Large intestine (tissue), 3 donors: ENCODE measurements at regions not wholly inside any gene's neighbourhood (a gene's known extent, or its start where the extent isn't known, plus 50 kb on each side); places are given as distances from the start of the nearest gene placed in this dataset.

ENCODE experiments used
- DNase-seq, 2 donors: peaks; one replicate each; pipeline versions ENCODE4 v3.0.0 to v3.0.0-alpha.2; 2013
- H3K27ac ChIP-seq: one replicate; pipeline ENCODE4 v1.5.1; 2013; ENCODE audit warnings: low read length
- H3K27me3 ChIP-seq: 2 replicates; pipeline ENCODE4 v1.6.1; 2013; ENCODE audit warnings: low read length; ENCODE audit not compliant: control insufficient read depth, insufficient read depth
- H3K36me3 ChIP-seq: 2 replicates; pipeline ENCODE4 v1.6.1; 2013; ENCODE audit warnings: low read length; ENCODE audit not compliant: control insufficient read depth, insufficient read depth
- H3K4me1 ChIP-seq: one replicate; pipeline ENCODE4 v1.6.1; 2013; ENCODE audit warnings: low read length; ENCODE audit not compliant: control insufficient read depth, insufficient read depth
- H3K4me3 ChIP-seq: one replicate; pipeline ENCODE4 v1.5.1; 2013; ENCODE audit warnings: low read length
- H3K9me3 ChIP-seq: one replicate; pipeline ENCODE4 v1.6.1; 2013; ENCODE audit warnings: mild to moderate bottlenecking, low read depth, low read length, moderate library complexity; ENCODE audit not compliant: control insufficient read depth
- WGBS: methylation state at CpG from one replicate; pipeline ENCODE4 v1.1.5; 2013; ENCODE audit warnings: low lambda C conversion rate; ENCODE audit not compliant: insufficient coverage; 5-methylcytosine and 5-hydroxymethylcytosine counted together

DNA sequence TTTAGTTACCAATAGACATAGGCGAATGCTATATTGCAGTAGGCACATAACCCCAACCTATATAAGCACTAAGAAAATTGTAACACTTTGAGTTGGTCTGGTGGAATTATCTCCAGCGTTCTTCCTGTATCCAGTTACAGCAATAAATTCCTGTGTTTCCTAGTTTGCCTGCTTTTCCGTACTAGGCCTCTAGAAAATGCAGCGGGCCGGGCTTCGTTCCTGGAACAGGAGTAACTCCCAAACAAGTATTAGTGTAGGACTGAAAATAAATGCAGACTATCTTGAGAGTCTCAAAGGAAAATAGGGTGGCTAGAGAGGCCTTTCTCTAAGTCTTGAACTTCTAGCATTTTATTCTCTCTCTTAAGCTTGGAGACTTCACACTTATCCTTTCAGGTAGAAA is 159.8 kb downstream of the OR13H1 start:
- Histone ChIP-seq H3K4me1 (no peaks in the 10 kb centered on the region), H3K27ac (no peak overlapping the region), H3K36me3 (no peaks in the 10 kb centered on the region), H3K27me3 (no peaks in the 10 kb centered on the region), H3K9me3 (no peaks in the 10 kb centered on the region), H3K4me3 (no peak overlapping the region)
- no CpG with 5 or more reads among the region's 6 CpGs for WGBS
- DNase-seq = no peak

DNA sequence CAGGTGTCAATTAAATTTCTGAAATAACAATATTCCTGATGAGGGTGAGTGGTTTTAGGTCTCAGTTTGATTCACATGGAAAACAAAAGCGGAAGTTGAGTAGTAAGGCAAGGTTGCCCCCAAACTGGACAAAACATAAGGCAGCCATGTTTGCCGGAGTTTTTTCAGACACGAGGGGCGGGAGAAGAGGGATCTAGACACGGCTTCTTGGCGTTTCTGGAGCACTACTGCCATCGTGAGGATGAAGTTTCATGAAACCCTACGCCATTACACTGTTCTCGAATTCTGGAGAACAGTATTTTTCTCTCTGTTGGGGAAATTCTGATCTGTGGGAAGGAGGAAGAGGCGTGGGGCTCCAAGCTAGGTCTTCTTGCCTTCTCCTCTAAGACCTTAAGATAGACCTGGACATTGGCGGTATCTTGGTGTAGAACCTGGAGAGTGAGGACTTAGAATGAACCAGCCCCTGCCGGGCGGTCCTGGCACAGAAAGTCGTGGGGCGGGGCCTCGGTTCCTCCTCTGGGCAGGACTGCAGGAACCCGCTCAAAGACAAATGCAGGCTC is 160.3 kb downstream of the OR13H1 start:
- DNase-seq = peak in 1 of 2 donors; percentile 85
- no peak overlapping the region for H3K4me3 ChIP-seq

DNA sequence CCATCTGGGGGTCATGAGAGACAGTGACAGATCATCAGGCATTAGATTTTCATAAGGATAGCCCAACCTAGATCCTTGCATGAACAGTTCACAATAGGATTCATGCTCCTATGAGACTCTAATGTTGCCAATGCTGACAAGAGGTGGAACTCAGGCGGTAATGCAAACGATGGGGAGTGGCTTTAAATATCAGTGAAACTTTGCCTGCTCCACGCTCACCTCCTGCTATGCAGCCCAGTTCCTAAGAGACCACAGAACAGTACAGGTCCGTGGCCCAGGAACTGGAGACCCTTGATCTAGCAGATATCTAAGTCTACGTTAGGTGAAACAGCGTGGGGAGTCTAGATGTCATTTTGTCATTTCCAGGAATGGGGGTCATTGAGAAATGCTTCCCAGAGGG is 165.7 kb downstream of the OR13H1 start:
- Histone ChIP-seq H3K36me3 (no peaks in the 10 kb centered on the region), H3K4me3 (no peak overlapping the region), H3K27ac (no peak overlapping the region), H3K27me3 (no peaks in the 10 kb centered on the region), H3K9me3 (no peaks in the 10 kb centered on the region), H3K4me1 (no peaks in the 10 kb centered on the region)
- no peak for DNase-seq
- whole genome bisulfite sequencing = no CpG with 5 or more reads among the region's 6 CpGs

More for the DNA sequence above, 160.3 kb downstream of the OR13H1 start:
- H3K4me1 ChIP-seq = no peaks in the 10 kb centered on the region
- H3K9me3 ChIP-seq = no peaks in the 10 kb centered on the region
- H3K27me3 ChIP-seq = no peaks in the 10 kb centered on the region
- WGBS = no CpG with 5 or more reads among the region's 17 CpGs
- no peak overlapping the region for H3K27ac ChIP-seq
- no peaks in the 10 kb centered on the region for H3K36me3 ChIP-seq

DNA sequence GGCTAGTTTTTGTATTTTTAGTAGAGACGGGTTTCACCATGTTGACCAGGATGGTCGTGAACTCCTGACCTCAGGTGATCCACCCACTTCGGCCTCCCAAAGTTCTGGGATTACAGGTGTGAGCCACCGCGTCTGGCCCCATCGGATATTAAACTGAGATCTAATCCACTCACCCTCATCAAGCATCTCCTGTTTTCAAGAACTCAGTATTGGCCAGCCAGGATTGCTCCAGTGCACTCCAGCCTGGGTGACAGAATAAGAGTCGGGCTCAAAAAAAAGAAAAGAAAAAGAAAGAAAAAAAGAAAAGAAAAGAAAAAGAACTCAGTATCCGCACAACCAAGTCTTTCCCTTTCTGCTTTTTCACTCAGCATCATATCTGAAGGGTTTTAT is 167.6 kb downstream of the OR13H1 start:
- DNase-seq = no peak
- H3K4me1 ChIP-seq = no peaks in the 10 kb centered on the region
- no peaks in the 10 kb centered on the region for H3K36me3 ChIP-seq
- WGBS = 100% methylated on average over 1 of the region's 8 CpGs
- H3K4me3 ChIP-seq = no peak overlapping the region
- H3K9me3 ChIP-seq = no peaks in the 10 kb centered on the region
- H3K27me3 ChIP-seq = no peaks in the 10 kb centered on the region
- H3K27ac ChIP-seq = no peak overlapping the region

DNA sequence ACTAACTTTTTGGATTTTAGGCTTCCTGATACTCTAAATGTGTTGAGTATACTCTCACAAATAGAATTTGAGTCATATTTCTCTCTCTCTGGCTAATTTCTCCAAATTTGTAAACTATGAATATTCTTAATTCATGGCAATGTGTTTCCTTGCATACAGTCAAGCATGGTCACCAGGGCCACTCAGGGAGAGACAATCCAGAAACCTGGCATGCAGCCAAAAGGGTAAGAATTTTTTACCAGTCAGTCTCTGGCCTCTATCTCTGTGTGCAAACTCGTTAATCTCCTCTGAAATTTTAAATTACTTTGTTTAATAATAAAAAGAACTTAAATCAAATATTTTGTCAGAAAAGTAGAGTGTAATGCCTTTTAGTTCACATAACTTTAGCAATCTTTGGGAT is 179.8 kb downstream of the OR13H1 start:
- no peak for DNase-seq
- no peaks in the 10 kb centered on the region for H3K9me3 ChIP-seq
- H3K36me3 ChIP-seq = no peaks in the 10 kb centered on the region
- H3K4me3 ChIP-seq = no peak overlapping the region
- H3K27me3 ChIP-seq = no peaks in the 10 kb centered on the region
- H3K27ac ChIP-seq = no peak overlapping the region
- H3K4me1 ChIP-seq = no peaks in the 10 kb centered on the region
- WGBS = 100% methylated on average over 1 of the region's 1 CpG

DNA sequence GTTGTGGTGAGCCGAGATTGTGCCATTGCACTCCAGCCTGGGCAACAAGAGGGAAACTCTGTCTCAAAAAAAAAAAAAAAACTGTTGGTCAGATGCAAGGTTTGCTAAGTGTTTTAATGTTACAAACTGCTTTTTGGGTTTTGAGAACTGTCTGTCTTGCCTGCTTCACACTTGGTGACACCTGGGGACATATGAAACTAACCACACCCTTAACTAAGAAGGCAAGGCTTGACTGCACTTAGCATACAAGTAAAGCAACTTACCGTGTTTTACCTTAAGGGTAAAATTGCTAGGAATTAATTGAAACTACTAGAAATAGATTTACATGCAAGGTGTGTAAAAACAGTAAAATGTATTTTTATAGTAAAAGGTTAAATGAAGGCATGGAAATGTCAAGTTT is 180.4 kb downstream of the OR13H1 start:
- WGBS = no CpG with 5 or more reads among the region's 2 CpGs
- DNase-seq = no peak

DNA sequence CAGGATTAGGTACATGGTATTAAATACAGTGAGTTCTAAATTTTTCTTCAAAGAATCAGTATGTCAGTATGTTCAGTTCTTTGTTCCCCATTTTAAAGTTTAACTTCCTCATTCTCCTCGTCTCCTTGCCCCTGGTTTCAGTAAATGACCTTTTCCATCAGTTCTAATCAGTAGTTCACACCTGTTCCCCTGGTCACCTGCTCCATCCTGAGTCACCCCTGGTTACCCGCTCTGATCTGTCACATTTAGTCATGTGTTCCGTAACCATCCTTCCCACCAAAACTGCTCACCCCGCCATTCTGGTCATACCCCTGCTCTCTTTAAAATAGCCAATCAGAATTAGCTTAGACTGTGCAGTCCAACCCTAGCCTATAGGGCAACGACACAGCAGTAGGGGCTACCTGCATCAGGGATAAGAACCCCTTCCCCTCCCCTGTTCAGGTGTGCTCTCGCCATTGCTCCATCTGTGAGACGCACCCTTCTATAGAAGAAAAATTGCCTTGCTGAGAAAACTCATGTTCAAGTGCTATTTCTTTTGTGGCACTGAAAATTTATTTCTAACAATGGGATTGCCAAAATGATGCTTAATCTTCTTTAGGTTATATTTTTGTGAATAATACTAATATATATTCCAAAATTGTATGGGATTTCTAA is 181.3 kb downstream of the OR13H1 start:
- WGBS = no CpG with 5 or more reads among the region's 7 CpGs
- Histone ChIP-seq H3K9me3 (no peaks in the 10 kb centered on the region), H3K36me3 (no peaks in the 10 kb centered on the region), H3K27ac (no peak overlapping the region), H3K4me1 (no peaks in the 10 kb centered on the region), H3K27me3 (no peaks in the 10 kb centered on the region), H3K4me3 (no peak overlapping the region)
- DNase-seq = no peak

More for the DNA sequence above, 180.4 kb downstream of the OR13H1 start:
- Histone ChIP-seq H3K4me3 (no peak overlapping the region), H3K4me1 (no peaks in the 10 kb centered on the region), H3K27ac (no peak overlapping the region), H3K27me3 (no peaks in the 10 kb centered on the region), H3K36me3 (no peaks in the 10 kb centered on the region), H3K9me3 (no peaks in the 10 kb centered on the region)

DNA sequence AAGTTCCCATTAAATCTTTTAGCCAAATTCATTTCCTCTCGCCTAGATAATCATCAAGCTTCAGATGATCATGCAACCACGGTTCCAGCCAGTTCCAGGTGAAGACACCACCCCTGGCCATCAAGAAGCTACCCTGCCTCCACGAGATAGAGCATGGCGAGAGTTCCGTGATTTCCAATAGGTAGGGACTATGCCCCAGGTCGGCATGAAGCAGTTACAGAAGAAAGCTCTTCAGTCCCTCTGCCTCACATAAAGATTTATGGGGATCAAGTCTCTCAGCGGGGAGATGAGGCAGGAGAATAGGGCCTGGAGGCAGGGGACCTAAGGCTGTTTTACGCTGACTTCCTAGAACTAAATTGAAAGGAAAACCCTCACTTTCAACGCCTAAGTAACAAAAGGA is 183.9 kb downstream of the OR13H1 start:
- no peaks in the 10 kb centered on the region for H3K4me1 ChIP-seq
- H3K27ac ChIP-seq = no peak overlapping the region
- H3K27me3 ChIP-seq = no peaks in the 10 kb centered on the region
- no peak for DNase-seq
- H3K9me3 ChIP-seq = no peaks in the 10 kb centered on the region
- WGBS = no CpG with 5 or more reads among the region's 9 CpGs
- H3K4me3 ChIP-seq = no peak overlapping the region
- H3K36me3 ChIP-seq = no peaks in the 10 kb centered on the region

DNA sequence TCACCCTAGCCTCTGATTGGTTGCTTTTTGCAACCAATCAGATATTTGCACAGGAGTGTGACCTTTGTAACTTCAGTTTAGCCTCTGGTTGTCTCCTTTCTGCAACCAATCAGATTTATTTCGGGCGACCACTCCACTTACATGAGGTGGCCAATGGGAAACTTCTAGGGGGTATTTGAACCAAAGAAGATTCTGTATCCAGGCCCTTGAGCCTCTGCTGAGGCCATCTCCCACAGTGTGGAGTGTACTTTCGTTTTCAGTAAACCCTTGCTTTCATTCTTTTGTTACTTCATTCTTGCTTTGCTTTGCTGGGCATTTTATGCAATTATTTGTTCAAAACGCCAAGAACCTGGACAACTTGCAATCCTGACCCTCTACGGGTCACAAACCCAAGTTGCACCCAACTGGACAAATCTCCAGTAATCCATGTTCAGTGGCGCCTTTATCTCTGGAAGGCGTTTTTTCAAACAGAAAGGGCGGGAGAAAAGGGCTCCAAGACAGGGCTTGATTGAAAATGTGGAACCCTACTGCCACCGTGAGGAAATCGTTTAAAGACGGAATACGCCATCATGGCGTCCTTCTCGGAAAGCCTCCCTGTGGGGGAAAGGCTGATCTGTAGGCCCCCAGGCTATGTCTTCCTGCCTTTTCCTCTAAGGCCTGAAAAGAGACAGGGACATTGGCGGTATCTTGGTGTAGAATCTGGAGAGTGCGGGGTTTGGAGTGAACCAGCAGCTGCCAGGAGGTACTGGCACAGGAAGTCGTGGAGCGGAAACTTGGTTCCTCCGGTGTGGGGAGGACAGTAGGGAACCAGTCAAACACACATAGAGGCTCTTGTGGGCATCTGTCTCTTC is 184.6 kb downstream of the OR13H1 start:
- Histone ChIP-seq H3K27me3 (no peaks in the 10 kb centered on the region), H3K36me3 (no peaks in the 10 kb centered on the region), H3K4me3 (no peak overlapping the region), H3K9me3 (no peaks in the 10 kb centered on the region), H3K4me1 (no peaks in the 10 kb centered on the region), H3K27ac (no peak overlapping the region)
- no CpG with 5 or more reads among the region's 19 CpGs for WGBS
- peak in 1 of 2 donors; percentile 83 for DNase-seq

DNA sequence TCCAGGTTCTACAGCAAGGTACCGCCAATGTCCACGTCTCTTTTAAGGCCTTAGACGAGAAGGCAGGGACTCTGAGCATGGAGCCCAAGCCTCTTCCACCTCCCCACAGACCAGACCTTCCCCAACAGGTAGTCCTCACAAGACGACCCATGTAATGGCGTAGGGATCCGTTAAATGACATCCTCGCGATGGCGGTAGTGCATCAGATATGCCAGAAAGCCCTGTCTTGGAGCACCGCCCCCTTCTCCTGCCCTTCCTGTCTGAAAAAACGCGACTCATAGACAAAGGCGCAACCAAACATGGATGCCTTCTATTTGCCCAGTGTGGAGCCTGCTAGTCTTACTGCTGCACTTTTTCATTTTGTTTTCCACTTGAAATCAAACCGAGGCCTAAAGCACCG is 185.4 kb downstream of the OR13H1 start:
- 100% methylated on average over 1 of the region's 15 CpGs for WGBS
- no peaks in the 10 kb centered on the region for H3K9me3 ChIP-seq
- H3K36me3 ChIP-seq = no peaks in the 10 kb centered on the region
- no peak overlapping the region for H3K4me3 ChIP-seq
- no peaks in the 10 kb centered on the region for H3K27me3 ChIP-seq
- H3K27ac ChIP-seq = no peak overlapping the region
- H3K4me1 ChIP-seq = no peaks in the 10 kb centered on the region
- DNase-seq = peak in 1 of 2 donors; percentile 90
